DND-41 (cell line): ENCODE measurements at regions not wholly inside any gene's neighbourhood (a gene's known extent, or its start where the extent isn't known, plus 50 kb on each side); places are given as distances from the start of the nearest gene placed in this dataset.

ENCODE experiments used
- ATAC-seq: fragments of 200-7000 bp; cut with Tn5 transposase; 3 replicates; pipeline ENCODE4 v1.9.1; 2021; ENCODE audit warnings: low read depth; ENCODE audit not compliant: insufficient read depth
- DNase-seq: peaks from one replicate; pipeline ENCODE4 v3.0.0-alpha.2; 2020
- H2AFZ ChIP-seq: 2 replicates; pipeline ENCODE4 v1.6.0; 2012; ENCODE audit warnings: low read depth, low read length
- H3K27ac ChIP-seq: 2 replicates; pipeline ENCODE4 v1.5.1; 2012; ENCODE audit warnings: low read length, inconsistent platforms
- H3K27me3 ChIP-seq: fragments of 200-600 bp; sonication (generic); 2 replicates; pipeline ENCODE4 v1.6.0; 2012; ENCODE audit warnings: low read length, mild to moderate bottlenecking, inconsistent platforms; ENCODE audit not compliant: insufficient read depth, poor library complexity
- H3K36me3 ChIP-seq: 2 replicates; pipeline ENCODE4 v1.5.1; 2012; ENCODE audit warnings: low read length, inconsistent platforms; ENCODE audit not compliant: insufficient read depth
- H3K4me1 ChIP-seq: 2 replicates; pipeline ENCODE4 v1.5.1; 2012; ENCODE audit warnings: mild to moderate bottlenecking, low read length; ENCODE audit not compliant: insufficient read depth
- H3K4me2 ChIP-seq: 2 replicates; pipeline ENCODE4 v1.6.0; 2012; ENCODE audit warnings: mild to moderate bottlenecking, moderate library complexity, low read length, inconsistent platforms; ENCODE audit not compliant: insufficient read depth
- H3K4me3 ChIP-seq, 2 experiments: fragments of 200-600 bp in 1 of 2; shearing (Covaris generic) in 1 of 2; 2 replicates each; pipeline ENCODE4 v1.5.1; 2012 to 2016; ENCODE audit warnings: inconsistent platforms in 2 of 2, low read length in 2 of 2, mild to moderate bottlenecking in 2 of 2, low read depth in 1 of 2, moderate library complexity in 1 of 2
- H3K79me2 ChIP-seq: 2 replicates; pipeline ENCODE4 v1.6.0; 2012; ENCODE audit warnings: low read length, inconsistent platforms; ENCODE audit not compliant: insufficient read depth
- H3K9ac ChIP-seq: 2 replicates; pipeline ENCODE4 v1.6.0; 2012; ENCODE audit warnings: low read depth, mild to moderate bottlenecking, inconsistent platforms, low read length, moderate library complexity
- H3K9me3 ChIP-seq: 2 replicates; pipeline ENCODE4 v1.5.1; 2012; ENCODE audit warnings: low read length, moderate library complexity, mild to moderate bottlenecking, inconsistent platforms; ENCODE audit not compliant: insufficient read depth, severe bottlenecking
- H4K20me1 ChIP-seq: 2 replicates; pipeline ENCODE4 v1.6.0; 2012; ENCODE audit warnings: low read length; ENCODE audit not compliant: insufficient read depth
- EZH2 ChIP-seq: IDR thresholded peaks from 3 replicates; pipeline ENCODE4 v1.6.1; 2012; ENCODE audit warnings: borderline replicate concordance, low read depth, mild to moderate bottlenecking, moderate library complexity, low read length, inconsistent platforms; ENCODE audit not compliant: severe bottlenecking
- TF ChIP-seq, protein P1 (sequence below): IDR thresholded peaks from 2 replicates; pipeline ENCODE4 v1.5.1; 2012; ENCODE audit warnings: borderline replicate concordance, low read length, moderate library complexity, mild to moderate bottlenecking; ENCODE audit not compliant: poor library complexity, severe bottlenecking; ENCODE audit errors: extremely low read depth

DNA sequence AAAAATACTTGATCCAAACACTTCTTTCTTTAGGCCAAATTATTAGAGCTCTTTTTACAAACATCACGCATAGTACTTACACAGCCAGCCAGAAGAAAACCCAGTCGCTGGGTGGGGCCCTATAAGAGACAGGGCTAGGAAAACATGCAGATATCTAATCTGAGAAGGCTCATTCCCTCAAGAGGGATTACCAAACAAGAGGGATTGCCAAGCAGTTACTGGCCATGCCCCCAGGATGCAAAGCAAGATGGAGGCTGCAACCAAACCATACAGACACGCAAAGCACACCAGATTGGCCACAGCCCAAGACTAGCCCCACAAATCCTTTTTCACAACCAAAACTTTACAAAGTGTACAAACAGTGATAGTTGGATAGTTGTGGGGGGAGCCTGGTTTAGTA, 1235.4 kb upstream of the GJE1 start:
- ATAC-seq, result no peak
- Histone ChIP-seq H3K4me3 (no peak overlapping the region), H3K27me3 (no peaks in the 10 kb centered on the region), H3K9ac (no peak overlapping the region), H3K9me3 (peaks cover 8% of the 10 kb centered on the region), H3K36me3 (no peaks in the 10 kb centered on the region), H2AFZ (no peak overlapping the region), H3K79me2 (no peaks in the 10 kb centered on the region), H3K4me2 (no peak overlapping the region), H3K4me1 (no peaks in the 10 kb centered on the region), H3K27ac (no peak overlapping the region), H4K20me1 (no peaks in the 10 kb centered on the region)
- TF ChIP-seq, protein P1, sequence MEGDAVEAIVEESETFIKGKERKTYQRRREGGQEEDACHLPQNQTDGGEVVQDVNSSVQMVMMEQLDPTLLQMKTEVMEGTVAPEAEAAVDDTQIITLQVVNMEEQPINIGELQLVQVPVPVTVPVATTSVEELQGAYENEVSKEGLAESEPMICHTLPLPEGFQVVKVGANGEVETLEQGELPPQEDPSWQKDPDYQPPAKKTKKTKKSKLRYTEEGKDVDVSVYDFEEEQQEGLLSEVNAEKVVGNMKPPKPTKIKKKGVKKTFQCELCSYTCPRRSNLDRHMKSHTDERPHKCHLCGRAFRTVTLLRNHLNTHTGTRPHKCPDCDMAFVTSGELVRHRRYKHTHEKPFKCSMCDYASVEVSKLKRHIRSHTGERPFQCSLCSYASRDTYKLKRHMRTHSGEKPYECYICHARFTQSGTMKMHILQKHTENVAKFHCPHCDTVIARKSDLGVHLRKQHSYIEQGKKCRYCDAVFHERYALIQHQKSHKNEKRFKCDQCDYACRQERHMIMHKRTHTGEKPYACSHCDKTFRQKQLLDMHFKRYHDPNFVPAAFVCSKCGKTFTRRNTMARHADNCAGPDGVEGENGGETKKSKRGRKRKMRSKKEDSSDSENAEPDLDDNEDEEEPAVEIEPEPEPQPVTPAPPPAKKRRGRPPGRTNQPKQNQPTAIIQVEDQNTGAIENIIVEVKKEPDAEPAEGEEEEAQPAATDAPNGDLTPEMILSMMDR, result no peak
- no peak for TF ChIP-seq EZH2
- DNase-seq, result no peak

DNA sequence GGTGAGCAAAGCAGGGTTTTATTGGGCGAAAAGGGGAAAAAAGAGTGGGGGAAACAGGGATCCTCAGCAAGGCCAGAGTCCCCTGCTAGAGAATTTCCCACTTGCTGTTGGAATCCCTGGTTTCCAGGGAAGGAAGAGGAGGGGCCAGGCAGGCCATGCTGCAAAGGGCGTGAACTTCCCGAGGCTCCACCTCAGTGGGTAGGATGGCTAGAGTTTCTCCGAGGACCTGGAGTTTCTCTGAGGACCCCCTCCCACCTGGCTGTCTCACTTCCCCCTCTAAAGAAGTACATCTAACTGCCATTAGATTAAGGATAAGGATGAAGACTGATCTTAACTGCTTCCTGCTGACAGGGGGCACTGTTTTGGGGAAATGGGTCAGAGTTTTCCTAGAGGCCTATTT, 1239.3 kb upstream of the GJE1 start:
- Histone ChIP-seq H3K9me3 (no peaks in the 10 kb centered on the region), H3K4me1 (no peaks in the 10 kb centered on the region), H4K20me1 (no peaks in the 10 kb centered on the region), H3K4me3 (no peak overlapping the region), H3K9ac (no peak overlapping the region), H2AFZ (no peak overlapping the region), H3K27ac (no peak overlapping the region), H3K36me3 (no peaks in the 10 kb centered on the region), H3K79me2 (no peaks in the 10 kb centered on the region), H3K27me3 (no peaks in the 10 kb centered on the region), H3K4me2 (no peak overlapping the region)
- TF ChIP-seq EZH2, result no peak
- TF ChIP-seq, protein P1, result no peak
- no peak for DNase-seq
- ATAC-seq, result no peak

DNA sequence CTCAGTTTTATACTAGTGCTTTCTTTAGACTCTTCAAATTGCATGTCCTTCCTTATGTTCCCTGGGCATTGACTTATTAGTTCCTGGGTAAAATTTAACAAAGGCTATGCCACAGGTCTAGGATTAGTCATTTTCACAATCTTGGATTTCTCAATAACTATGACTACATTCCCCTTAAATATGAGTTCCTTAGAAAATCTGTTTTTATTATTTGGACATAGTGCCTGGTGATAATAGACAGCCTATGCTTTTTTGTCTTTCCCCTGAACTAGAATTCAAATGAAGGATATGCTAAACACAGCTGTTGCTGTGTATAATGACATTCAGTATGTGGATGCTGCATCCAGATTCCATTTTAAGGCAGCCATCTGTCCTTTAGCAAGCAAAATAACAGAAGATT, 1252.8 kb upstream of the GJE1 start:
- H4K20me1 ChIP-seq, result no peaks in the 10 kb centered on the region
- DNase-seq (no peak), ATAC-seq (no peak)
- no peaks in the 10 kb centered on the region for H3K36me3 ChIP-seq
- no peaks in the 10 kb centered on the region for H3K4me1 ChIP-seq
- no peak overlapping the region for H3K4me3 ChIP-seq
- no peak overlapping the region for H3K9ac ChIP-seq
- H3K9me3 ChIP-seq, result no peaks in the 10 kb centered on the region
- H3K79me2 ChIP-seq, result no peaks in the 10 kb centered on the region
- H2AFZ ChIP-seq, result no peak overlapping the region
- no peak overlapping the region for H3K27ac ChIP-seq
- no peaks in the 10 kb centered on the region for H3K27me3 ChIP-seq
- TF ChIP-seq, protein P1, result no peak
- no peak for TF ChIP-seq EZH2
- H3K4me2 ChIP-seq, result no peak overlapping the region

DNA sequence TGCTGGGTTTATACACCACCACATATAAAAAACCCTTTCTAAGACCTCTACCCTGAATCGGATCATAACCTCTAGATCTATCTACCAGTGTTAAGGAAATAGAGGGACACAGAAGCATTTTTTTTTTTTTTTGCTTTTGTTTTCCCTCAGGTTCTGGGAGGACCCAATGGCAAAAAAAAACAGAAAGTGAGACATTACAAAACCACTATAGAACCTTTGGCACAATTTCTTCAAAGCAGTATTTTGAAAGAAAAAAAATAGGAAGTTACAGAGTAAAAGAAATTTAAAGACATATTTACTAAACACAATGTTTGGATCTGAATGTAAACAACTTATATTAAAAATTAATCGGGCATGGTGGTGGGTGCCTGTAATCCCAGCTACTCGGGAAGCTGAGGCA, 1258.7 kb upstream of the GJE1 start:
- Histone ChIP-seq H4K20me1 (no peaks in the 10 kb centered on the region), H3K27ac (no peak overlapping the region), H3K4me3 (no peak overlapping the region), H3K79me2 (no peaks in the 10 kb centered on the region), H2AFZ (no peak overlapping the region), H3K4me1 (no peaks in the 10 kb centered on the region), H3K36me3 (no peaks in the 10 kb centered on the region), H3K9ac (no peak overlapping the region), H3K27me3 (no peaks in the 10 kb centered on the region), H3K4me2 (no peak overlapping the region), H3K9me3 (no peaks in the 10 kb centered on the region)
- no peak for ATAC-seq
- no peak for TF ChIP-seq EZH2
- TF ChIP-seq, protein P1, result no peak
- no peak for DNase-seq
